ENCODE measurements at regions not wholly inside any gene's neighbourhood (a gene's known extent, or its start where the extent isn't known, plus 50 kb on each side); places are given as distances from the start of the nearest gene placed in this dataset.

DNA sequence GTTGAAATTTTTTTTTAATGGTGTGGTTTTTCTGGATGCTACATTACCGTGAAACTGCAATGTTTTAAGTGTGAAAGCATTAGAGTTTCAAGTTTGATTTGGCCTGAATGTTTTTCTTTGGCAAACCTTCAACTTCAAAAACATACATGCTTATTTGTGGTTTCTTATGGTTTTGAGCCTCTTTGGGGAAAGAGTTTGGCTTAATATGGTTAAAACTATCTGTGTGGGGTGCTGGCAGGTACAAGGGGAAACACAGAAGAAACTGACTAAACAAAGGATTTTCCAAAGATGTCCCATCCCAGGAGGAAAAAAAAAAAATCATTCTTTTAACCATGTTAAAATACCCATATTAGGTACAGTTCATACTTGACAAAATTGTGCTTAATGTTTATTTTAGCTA is 121.1 kb downstream of the HGF start:
- CTCF ChIA-PET, result no interaction called here
- DNase-seq (ENCODE audit: low spot score), result no peak
- POLR2A ChIA-PET, result no interaction called here
- H3K4me3 Mint-ChIP-seq, result no peak overlapping the region
- no peaks in the 10 kb centered on the region for H3K4me1 Mint-ChIP-seq
- H3K36me3 Mint-ChIP-seq, result peaks cover 22% of the 10 kb centered on the region
- H3K9me3 Mint-ChIP-seq, result peaks cover 34% of the 10 kb centered on the region
- no peak for ATAC-seq
- no peak overlapping the region for H3K27ac Mint-ChIP-seq
- no peak for TF ChIP-seq ZNF263 (CRISPR knock-in tag; IDR thresholded peaks at IDR 0.05; ENCODE audit: low read depth)
- H3K27me3 Mint-ChIP-seq (ENCODE audit: low read depth), result no peaks in the 10 kb centered on the region

DNA sequence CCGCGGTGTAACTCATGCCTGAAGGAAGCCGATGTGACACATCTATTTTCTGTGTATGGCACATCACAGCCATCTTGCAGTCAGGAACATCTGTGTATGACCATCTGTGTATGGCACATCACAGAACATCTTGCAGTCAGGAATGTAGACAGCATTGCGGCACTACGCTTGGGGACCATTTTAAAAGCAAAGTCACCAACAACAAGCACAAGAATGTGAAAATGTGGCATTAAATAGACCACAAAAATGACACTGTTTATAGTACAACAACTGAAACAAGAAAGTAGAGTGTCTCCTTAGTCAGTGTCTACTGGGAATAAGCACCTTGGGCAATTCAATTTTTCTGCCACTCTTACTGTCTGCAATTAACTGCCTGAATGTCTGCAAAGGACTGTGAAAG is 124.4 kb downstream of the HGF start:
- H3K9me3 Mint-ChIP-seq, result peaks cover 26% of the 10 kb centered on the region
- no peak overlapping the region for H3K4me3 Mint-ChIP-seq
- no peak overlapping the region for H3K27ac Mint-ChIP-seq
- DNase-seq (ENCODE audit: low spot score), result no peak
- TF ChIP-seq, protein P1, sequence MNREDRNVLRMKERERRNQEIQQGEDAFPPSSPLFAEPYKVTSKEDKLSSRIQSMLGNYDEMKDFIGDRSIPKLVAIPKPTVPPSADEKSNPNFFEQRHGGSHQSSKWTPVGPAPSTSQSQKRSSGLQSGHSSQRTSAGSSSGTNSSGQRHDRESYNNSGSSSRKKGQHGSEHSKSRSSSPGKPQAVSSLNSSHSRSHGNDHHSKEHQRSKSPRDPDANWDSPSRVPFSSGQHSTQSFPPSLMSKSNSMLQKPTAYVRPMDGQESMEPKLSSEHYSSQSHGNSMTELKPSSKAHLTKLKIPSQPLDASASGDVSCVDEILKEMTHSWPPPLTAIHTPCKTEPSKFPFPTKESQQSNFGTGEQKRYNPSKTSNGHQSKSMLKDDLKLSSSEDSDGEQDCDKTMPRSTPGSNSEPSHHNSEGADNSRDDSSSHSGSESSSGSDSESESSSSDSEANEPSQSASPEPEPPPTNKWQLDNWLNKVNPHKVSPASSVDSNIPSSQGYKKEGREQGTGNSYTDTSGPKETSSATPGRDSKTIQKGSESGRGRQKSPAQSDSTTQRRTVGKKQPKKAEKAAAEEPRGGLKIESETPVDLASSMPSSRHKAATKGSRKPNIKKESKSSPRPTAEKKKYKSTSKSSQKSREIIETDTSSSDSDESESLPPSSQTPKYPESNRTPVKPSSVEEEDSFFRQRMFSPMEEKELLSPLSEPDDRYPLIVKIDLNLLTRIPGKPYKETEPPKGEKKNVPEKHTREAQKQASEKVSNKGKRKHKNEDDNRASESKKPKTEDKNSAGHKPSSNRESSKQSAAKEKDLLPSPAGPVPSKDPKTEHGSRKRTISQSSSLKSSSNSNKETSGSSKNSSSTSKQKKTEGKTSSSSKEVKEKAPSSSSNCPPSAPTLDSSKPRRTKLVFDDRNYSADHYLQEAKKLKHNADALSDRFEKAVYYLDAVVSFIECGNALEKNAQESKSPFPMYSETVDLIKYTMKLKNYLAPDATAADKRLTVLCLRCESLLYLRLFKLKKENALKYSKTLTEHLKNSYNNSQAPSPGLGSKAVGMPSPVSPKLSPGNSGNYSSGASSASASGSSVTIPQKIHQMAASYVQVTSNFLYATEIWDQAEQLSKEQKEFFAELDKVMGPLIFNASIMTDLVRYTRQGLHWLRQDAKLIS (CRISPR knock-in tag; IDR thresholded peaks at IDR 0.05; ENCODE audit: borderline replicate concordance), result no peak
- no peak for TF ChIP-seq HMGA2 (CRISPR knock-in tag; IDR thresholded peaks at IDR 0.05)
- no peak for TF ChIP-seq TCF7 (CRISPR knock-in tag; IDR thresholded peaks at IDR 0.05; ENCODE audit: low read depth)
- TF ChIP-seq CBFB (CRISPR knock-in tag; IDR thresholded peaks at IDR 0.05; ENCODE audit: low read depth), result no peak
- TF ChIP-seq JAZF1 (CRISPR knock-in tag; IDR thresholded peaks at IDR 0.05), result no peak
- TF ChIP-seq, protein P2, sequence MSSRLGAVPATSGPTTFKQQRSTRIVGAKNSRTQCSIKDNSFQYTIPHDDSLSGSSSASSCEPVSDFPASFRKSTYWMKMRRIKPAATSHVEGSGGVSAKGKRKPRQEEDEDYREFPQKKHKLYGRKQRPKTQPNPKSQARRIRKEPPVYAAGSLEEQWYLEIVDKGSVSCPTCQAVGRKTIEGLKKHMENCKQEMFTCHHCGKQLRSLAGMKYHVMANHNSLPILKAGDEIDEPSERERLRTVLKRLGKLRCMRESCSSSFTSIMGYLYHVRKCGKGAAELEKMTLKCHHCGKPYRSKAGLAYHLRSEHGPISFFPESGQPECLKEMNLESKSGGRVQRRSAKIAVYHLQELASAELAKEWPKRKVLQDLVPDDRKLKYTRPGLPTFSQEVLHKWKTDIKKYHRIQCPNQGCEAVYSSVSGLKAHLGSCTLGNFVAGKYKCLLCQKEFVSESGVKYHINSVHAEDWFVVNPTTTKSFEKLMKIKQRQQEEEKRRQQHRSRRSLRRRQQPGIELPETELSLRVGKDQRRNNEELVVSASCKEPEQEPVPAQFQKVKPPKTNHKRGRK (CRISPR knock-in tag; IDR thresholded peaks at IDR 0.05; ENCODE audit: borderline replicate concordance), result no peak
- TF ChIP-seq, protein P3, sequence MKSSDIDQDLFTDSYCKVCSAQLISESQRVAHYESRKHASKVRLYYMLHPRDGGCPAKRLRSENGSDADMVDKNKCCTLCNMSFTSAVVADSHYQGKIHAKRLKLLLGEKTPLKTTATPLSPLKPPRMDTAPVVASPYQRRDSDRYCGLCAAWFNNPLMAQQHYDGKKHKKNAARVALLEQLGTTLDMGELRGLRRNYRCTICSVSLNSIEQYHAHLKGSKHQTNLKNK (CRISPR knock-in tag; IDR thresholded peaks at IDR 0.05), result no peak
- TF ChIP-seq MYBL2 (CRISPR knock-in tag; IDR thresholded peaks at IDR 0.05), result no peak
- TF ChIP-seq, protein P4, sequence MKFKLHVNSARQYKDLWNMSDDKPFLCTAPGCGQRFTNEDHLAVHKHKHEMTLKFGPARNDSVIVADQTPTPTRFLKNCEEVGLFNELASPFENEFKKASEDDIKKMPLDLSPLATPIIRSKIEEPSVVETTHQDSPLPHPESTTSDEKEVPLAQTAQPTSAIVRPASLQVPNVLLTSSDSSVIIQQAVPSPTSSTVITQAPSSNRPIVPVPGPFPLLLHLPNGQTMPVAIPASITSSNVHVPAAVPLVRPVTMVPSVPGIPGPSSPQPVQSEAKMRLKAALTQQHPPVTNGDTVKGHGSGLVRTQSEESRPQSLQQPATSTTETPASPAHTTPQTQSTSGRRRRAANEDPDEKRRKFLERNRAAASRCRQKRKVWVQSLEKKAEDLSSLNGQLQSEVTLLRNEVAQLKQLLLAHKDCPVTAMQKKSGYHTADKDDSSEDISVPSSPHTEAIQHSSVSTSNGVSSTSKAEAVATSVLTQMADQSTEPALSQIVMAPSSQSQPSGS (CRISPR knock-in tag; IDR thresholded peaks at IDR 0.05; ENCODE audit: borderline replicate concordance, low read depth), result no peak
- TF ChIP-seq, protein P5, sequence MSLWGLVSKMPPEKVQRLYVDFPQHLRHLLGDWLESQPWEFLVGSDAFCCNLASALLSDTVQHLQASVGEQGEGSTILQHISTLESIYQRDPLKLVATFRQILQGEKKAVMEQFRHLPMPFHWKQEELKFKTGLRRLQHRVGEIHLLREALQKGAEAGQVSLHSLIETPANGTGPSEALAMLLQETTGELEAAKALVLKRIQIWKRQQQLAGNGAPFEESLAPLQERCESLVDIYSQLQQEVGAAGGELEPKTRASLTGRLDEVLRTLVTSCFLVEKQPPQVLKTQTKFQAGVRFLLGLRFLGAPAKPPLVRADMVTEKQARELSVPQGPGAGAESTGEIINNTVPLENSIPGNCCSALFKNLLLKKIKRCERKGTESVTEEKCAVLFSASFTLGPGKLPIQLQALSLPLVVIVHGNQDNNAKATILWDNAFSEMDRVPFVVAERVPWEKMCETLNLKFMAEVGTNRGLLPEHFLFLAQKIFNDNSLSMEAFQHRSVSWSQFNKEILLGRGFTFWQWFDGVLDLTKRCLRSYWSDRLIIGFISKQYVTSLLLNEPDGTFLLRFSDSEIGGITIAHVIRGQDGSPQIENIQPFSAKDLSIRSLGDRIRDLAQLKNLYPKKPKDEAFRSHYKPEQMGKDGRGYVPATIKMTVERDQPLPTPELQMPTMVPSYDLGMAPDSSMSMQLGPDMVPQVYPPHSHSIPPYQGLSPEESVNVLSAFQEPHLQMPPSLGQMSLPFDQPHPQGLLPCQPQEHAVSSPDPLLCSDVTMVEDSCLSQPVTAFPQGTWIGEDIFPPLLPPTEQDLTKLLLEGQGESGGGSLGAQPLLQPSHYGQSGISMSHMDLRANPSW (CRISPR knock-in tag; conservative IDR thresholded peaks at IDR 0.05; ENCODE audit: low read depth), result no peak
- TF ChIP-seq GTF2I (CRISPR knock-in tag; conservative IDR thresholded peaks at IDR 0.05), result no peak
- no peak for TF ChIP-seq SMAD3 (CRISPR knock-in tag; IDR thresholded peaks at IDR 0.05; ENCODE audit: borderline replicate concordance)
- no peak for TF ChIP-seq ZNF671 (CRISPR knock-in tag; IDR thresholded peaks at IDR 0.05)
- no peak for TF ChIP-seq CREB1 (CRISPR knock-in tag; IDR thresholded peaks at IDR 0.05)
- no peak for TF ChIP-seq FOXP1 (CRISPR knock-in tag; IDR thresholded peaks at IDR 0.05; ENCODE audit: borderline replicate concordance)
- no peak for TF ChIP-seq PRRX2 (CRISPR knock-in tag; IDR thresholded peaks at IDR 0.05)
- TF ChIP-seq, protein P6, sequence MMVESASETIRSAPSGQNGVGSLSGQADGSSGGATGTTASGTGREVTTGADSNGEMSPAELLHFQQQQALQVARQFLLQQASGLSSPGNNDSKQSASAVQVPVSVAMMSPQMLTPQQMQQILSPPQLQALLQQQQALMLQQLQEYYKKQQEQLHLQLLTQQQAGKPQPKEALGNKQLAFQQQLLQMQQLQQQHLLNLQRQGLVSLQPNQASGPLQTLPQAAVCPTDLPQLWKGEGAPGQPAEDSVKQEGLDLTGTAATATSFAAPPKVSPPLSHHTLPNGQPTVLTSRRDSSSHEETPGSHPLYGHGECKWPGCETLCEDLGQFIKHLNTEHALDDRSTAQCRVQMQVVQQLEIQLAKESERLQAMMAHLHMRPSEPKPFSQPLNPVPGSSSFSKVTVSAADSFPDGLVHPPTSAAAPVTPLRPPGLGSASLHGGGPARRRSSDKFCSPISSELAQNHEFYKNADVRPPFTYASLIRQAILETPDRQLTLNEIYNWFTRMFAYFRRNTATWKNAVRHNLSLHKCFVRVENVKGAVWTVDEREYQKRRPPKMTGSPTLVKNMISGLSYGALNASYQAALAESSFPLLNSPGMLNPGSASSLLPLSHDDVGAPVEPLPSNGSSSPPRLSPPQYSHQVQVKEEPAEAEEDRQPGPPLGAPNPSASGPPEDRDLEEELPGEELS (CRISPR knock-in tag; IDR thresholded peaks at IDR 0.05), result no peak
- POLR2A ChIA-PET, result no interaction called here
- H3K36me3 Mint-ChIP-seq, result peaks cover 10% of the 10 kb centered on the region
- no peaks in the 10 kb centered on the region for H3K27me3 Mint-ChIP-seq (ENCODE audit: low read depth)
- H3K4me1 Mint-ChIP-seq, result no peaks in the 10 kb centered on the region
- CTCF ChIA-PET, result no interaction called here
- ATAC-seq, result no peak
